ENCODE measurements at regions not wholly inside any gene's neighbourhood (a gene's known extent, or its start where the extent isn't known, plus 50 kb on each side); places are given as distances from the start of the nearest gene placed in this dataset.
"Not testable (repeated sequence)": the region's sequence is repeated elsewhere in the genome, so short reads cannot be mapped to it uniquely, and the experiment has no call there.

GRCh38 chr20:47890708-47891107 is 105.4 kb upstream of the SULF2 start:
- not testable (repeated sequence) for DNase-seq (ENCODE audit: low spot score)

GRCh38 chr20:47889751-47890150 is 104.5 kb upstream of the SULF2 start:
- DNase-seq (ENCODE audit: low spot score), result not testable (repeated sequence)

GRCh38 chr20:47888351-47888750 is 103.1 kb upstream of the SULF2 start:
- no peak for DNase-seq (ENCODE audit: low spot score)

GRCh38 chr20:47887477-47888080 is 102.3 kb upstream of the SULF2 start:
- no peak for DNase-seq (ENCODE audit: low spot score)

GRCh38 chr20:47887064-47887463 is 101.8 kb upstream of the SULF2 start:
- no peak for DNase-seq (ENCODE audit: low spot score)

- no peak for DNase-seq (ENCODE audit: low spot score)
These were observed 101.3 kb upstream of the SULF2 start for GRCh38 chr20:47886454-47887041.

- no peak for DNase-seq (ENCODE audit: low spot score)
These were observed 100.7 kb upstream of the SULF2 start for GRCh38 chr20:47885909-47886453.

GRCh38 chr20:47883940-47884339 is 98.7 kb upstream of the SULF2 start:
- DNase-seq (ENCODE audit: low spot score), result not testable (repeated sequence)

- no peak for DNase-seq (ENCODE audit: low spot score)
These were observed 97.9 kb upstream of the SULF2 start for GRCh38 chr20:47883186-47883585.

- DNase-seq (ENCODE audit: low spot score), result no peak
These were observed 94.5 kb upstream of the SULF2 start for GRCh38 chr20:47879771-47880170.

GRCh38 chr20:47878601-47879027 is 93.3 kb upstream of the SULF2 start:
- no peak for DNase-seq (ENCODE audit: low spot score)

- no peak for DNase-seq (ENCODE audit: low spot score)
These were observed 91.2 kb upstream of the SULF2 start for GRCh38 chr20:47876311-47877088.

GRCh38 chr20:47875297-47876025 is 90.2 kb upstream of the SULF2 start:
- no peak for DNase-seq (ENCODE audit: low spot score)

GRCh38 chr20:47872341-47872740 is 87.1 kb upstream of the SULF2 start:
- no peak for DNase-seq (ENCODE audit: low spot score)

GRCh38 chr20:47870475-47870874 is 85.2 kb upstream of the SULF2 start:
- DNase-seq (ENCODE audit: low spot score), result no peak

GRCh38 chr20:47868744-47869143 is 83.5 kb upstream of the SULF2 start:
- no peak for DNase-seq (ENCODE audit: low spot score)

GRCh38 chr20:47868236-47868635 is 83.0 kb upstream of the SULF2 start:
- no peak for DNase-seq (ENCODE audit: low spot score)

GRCh38 chr20:47867831-47868230 is 82.5 kb upstream of the SULF2 start:
- no peak for DNase-seq (ENCODE audit: low spot score)

GRCh38 chr20:47866480-47866879 is 81.2 kb upstream of the SULF2 start:
- DNase-seq (ENCODE audit: low spot score), result no peak

GRCh38 chr20:47865912-47866311 is 80.6 kb upstream of the SULF2 start:
- DNase-seq (ENCODE audit: low spot score), result no peak

GRCh38 chr20:47865451-47865850 is 80.2 kb upstream of the SULF2 start:
- no peak for DNase-seq (ENCODE audit: low spot score)

- no peak for DNase-seq (ENCODE audit: low spot score)
These were observed 78.7 kb upstream of the SULF2 start for GRCh38 chr20:47863981-47864380.

Data from NAMALWA (cell line).